ENCODE measurements at regions not wholly inside any gene's neighbourhood (a gene's known extent, or its start where the extent isn't known, plus 50 kb on each side); places are given as distances from the start of the nearest gene placed in this dataset.

- TF ChIP-seq CTCF (conservative IDR thresholded peaks at IDR 0.05) (no peak), ZFX (IDR thresholded peaks at IDR 0.05) (no peak)
Measured at GRCh38 chr17:51419476-51419875, 159.1 kb downstream of the UTP18 start.
